ENCODE measurements at regions not wholly inside any gene's neighbourhood (a gene's known extent, or its start where the extent isn't known, plus 50 kb on each side); places are given as distances from the start of the nearest gene placed in this dataset.

GRCh38 chr14:53788566-53788965, 168.1 kb downstream of the BMP4 start (continued):
- TF ChIP-seq EP300 (IDR thresholded peaks at IDR 0.05) (no peak), NFE2L2 (conservative IDR thresholded peaks at IDR 0.05; ENCODE audit: low read length) (no peak), ZSCAN20 (CRISPR knock-in tag; IDR thresholded peaks at IDR 0.05) (no peak), HOXA7 (CRISPR knock-in tag; IDR thresholded peaks at IDR 0.05) (no peak), FOXS1 (CRISPR knock-in tag; IDR thresholded peaks at IDR 0.05) (no peak), HOXB5 (CRISPR knock-in tag; IDR thresholded peaks at IDR 0.05) (no peak)

DNA sequence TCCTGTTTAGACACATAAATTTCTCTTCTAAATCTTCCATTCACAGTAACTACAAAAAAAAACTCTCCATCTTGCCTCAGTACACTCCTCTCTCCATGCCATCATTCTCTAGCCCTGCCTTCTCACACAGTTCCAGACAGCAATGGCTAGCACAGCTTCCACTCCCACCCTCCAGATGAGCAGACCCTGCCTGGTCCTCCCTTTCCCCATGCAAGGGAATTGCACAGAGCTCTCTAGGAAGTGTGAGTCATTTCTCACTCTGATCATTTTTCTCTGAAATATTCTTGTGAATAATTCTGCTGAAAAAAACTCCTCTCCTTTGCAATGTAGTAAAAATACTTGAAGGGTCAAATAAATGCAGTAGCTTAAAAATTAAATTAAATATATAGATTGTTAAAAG, 170.6 kb downstream of the BMP4 start:
- Histone ChIP-seq H3K4me3 (no peak overlapping the region), H3K27ac (no peak overlapping the region), H3K4me1 (no peaks in the 10 kb centered on the region), H3K9me3 (peaks cover 7% of the 10 kb centered on the region; the same call in 1 of the 3 replicates), H3K4me2 (no peak overlapping the region)
- no peak for TF ChIP-seq EP300 (IDR thresholded peaks at IDR 0.05)
- TF ChIP-seq ESRRA (IDR thresholded peaks at IDR 0.05; ENCODE audit: borderline replicate concordance, low read length), result no peak
- TF ChIP-seq FOSB (CRISPR knock-in tag; IDR thresholded peaks at IDR 0.05), result no peak
- TF ChIP-seq RAD21 (conservative IDR thresholded peaks at IDR 0.05 in 1 of 2, IDR thresholded peaks at IDR 0.05 in 1 of 2), result no peak
- no peak for TF ChIP-seq HOXA7 (CRISPR knock-in tag; IDR thresholded peaks at IDR 0.05)
- no peak for TF ChIP-seq BCL3 (IDR thresholded peaks at IDR 0.05)
- TF ChIP-seq PHF8 (IDR thresholded peaks at IDR 0.05; ENCODE audit: borderline replicate concordance, low read depth), result no peak
- no peak for TF ChIP-seq MAX (IDR thresholded peaks at IDR 0.05)
- TF ChIP-seq, protein P1, sequence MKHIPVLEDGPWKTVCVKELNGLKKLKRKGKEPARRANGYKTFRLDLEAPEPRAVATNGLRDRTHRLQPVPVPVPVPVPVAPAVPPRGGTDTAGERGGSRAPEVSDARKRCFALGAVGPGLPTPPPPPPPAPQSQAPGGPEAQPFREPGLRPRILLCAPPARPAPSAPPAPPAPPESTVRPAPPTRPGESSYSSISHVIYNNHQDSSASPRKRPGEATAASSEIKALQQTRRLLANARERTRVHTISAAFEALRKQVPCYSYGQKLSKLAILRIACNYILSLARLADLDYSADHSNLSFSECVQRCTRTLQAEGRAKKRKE (CRISPR knock-in tag; IDR thresholded peaks at IDR 0.05; ENCODE audit: low read depth), result no peak
- no peak for TF ChIP-seq CHD4 (IDR thresholded peaks at IDR 0.05; ENCODE audit: borderline replicate concordance)
- no peak for TF ChIP-seq CEBPB (IDR thresholded peaks at IDR 0.05)
- TF ChIP-seq POLR2A (IDR thresholded peaks at IDR 0.05; ENCODE audit: low read length), result no peak
- TF ChIP-seq RNF2 (IDR thresholded peaks at IDR 0.05; ENCODE audit: borderline replicate concordance, low read depth), result no peak
- TF ChIP-seq EHF (CRISPR knock-in tag; IDR thresholded peaks at IDR 0.05), result no peak
- TF ChIP-seq FOXS1 (CRISPR knock-in tag; IDR thresholded peaks at IDR 0.05), result no peak
- TF ChIP-seq CBX2 (IDR thresholded peaks at IDR 0.05; ENCODE audit: borderline replicate concordance, low read depth), result no peak
- no peak for TF ChIP-seq MAZ (IDR thresholded peaks at IDR 0.05; ENCODE audit: borderline replicate concordance, low read depth, low read length)
- TF ChIP-seq GATA3 (IDR thresholded peaks at IDR 0.05; ENCODE audit: borderline replicate concordance), result no peak
- no peak for TF ChIP-seq ZC3H11A (IDR thresholded peaks at IDR 0.05)
- no peak for TF ChIP-seq NFE2L2 (conservative IDR thresholded peaks at IDR 0.05; ENCODE audit: low read length)
- ChIA-PET CTCF (no interaction called here), POLR2A (no interaction called here)
- DNase-seq (ENCODE audit: low read depth in 1 of 2, low spot score in 1 of 2) (no peak), FAIRE-seq (no peak), ATAC-seq (no peak)

DNA sequence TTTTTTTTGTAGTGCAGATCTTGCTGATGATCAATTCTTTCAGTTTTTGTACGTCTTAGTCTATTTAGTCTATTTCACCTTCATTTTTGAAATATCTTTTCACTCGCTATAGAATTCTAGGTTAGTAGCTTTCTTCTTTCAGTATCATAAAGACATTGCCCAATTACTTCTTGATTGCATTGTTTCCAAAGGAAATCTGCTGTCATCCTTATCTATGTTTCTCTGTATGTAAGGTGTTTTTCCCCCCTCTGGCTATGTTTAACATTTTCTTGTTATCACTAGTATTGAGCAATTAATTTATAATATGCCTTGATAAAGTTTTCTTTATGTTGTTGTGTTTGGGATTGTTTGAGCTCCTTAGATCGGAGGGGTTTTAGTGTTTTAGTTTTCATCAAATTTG, 171.9 kb downstream of the BMP4 start:
- H3K27ac ChIP-seq, result no peak overlapping the region
- CTCF ChIA-PET, result interaction anchor here (0.6 kb wide), 1 partner anchor 137 kb away, joined by 3 read pairs; no protein-coding TSS in a partner anchor
- WGBS (ENCODE audit: missing lambda C conversion rate), result 85% methylated on average over 3 of the region's 3 CpGs
- DNase-seq (ENCODE audit: low read depth in 1 of 2, low spot score in 1 of 2) (no peak), FAIRE-seq (no peak), ATAC-seq (no peak)
- peaks cover 7% of the 10 kb centered on the region; the same call in 1 of the 3 replicates for H3K9me3 ChIP-seq
- H3K4me1 ChIP-seq, result no peaks in the 10 kb centered on the region
- H3K4me3 ChIP-seq, result no peak overlapping the region
- no peak for TF ChIP-seq NFE2L2 (conservative IDR thresholded peaks at IDR 0.05; ENCODE audit: low read length)
- no peak for TF ChIP-seq FOXS1 (CRISPR knock-in tag; IDR thresholded peaks at IDR 0.05)
- no peak for TF ChIP-seq NR3C1 (IDR thresholded peaks at IDR 0.05)
- TF ChIP-seq ZC3H11A (IDR thresholded peaks at IDR 0.05), result no peak
- no peak overlapping the region for H3K4me2 ChIP-seq
- POLR2A ChIA-PET, result no interaction called here

All from A549 (cell line).